Testis (tissue), 2 donors: ENCODE measurements at regions not wholly inside any gene's neighbourhood (a gene's known extent, or its start where the extent isn't known, plus 50 kb on each side); places are given as distances from the start of the nearest gene placed in this dataset.

Experiments used
- CTCF ChIP-seq, 3 experiments: fragments of 450-650 bp in 2 of 3; fragments of 200-600 bp in 1 of 3; sonication (generic) in 1 of 3; IDR thresholded peaks; one replicate each; pipeline ENCODE4 v1.5.1; 2016 to 2019; ENCODE audit warnings: antibody characterized with exemption in 3 of 3, mild to moderate bottlenecking in 2 of 3, moderate library complexity in 1 of 3
- POLR2A ChIP-seq: fragments of 450-650 bp; IDR thresholded peaks from one replicate; pipeline ENCODE4 v1.6.1; 2017; ENCODE audit warnings: antibody characterized with exemption, mild to moderate bottlenecking, moderate library complexity

- TF ChIP-seq CTCF (IDR thresholded peaks at IDR 0.05) (no peak), POLR2A (no peak)
Observed at GRCh38 chr14:100454437-100454836, 131.3 kb downstream of the SLC25A47 start.
